ENCODE measurements at regions not wholly inside any gene's neighbourhood (a gene's known extent, or its start where the extent isn't known, plus 50 kb on each side); places are given as distances from the start of the nearest gene placed in this dataset.

DNA sequence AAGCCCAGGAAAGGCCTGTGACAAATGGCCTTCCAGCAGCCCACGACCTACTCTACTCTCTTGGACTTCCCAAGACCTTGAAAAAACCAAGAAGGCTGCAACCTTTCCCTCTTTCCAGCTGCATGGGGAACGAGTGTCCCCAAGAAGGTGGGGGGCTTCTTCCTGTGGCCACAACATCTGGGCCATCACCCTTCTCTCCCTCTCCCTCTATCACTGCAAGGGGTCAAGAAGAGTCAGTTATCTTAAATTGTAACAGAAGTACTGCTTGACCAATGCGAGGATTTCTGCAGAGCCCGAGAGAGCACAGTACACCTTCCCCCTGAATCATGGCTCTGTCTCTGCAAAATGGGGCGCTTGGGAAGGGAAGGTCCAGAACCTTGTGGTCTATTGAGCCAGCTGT, 63.7 kb upstream of the ACAN start:
- Histone ChIP-seq H3K4me2 (ENCODE audit: low read depth, low read length) (no peak overlapping the region), H3K9ac (ENCODE audit: insufficient read depth, low read depth, low read length) (no peak overlapping the region), H3K4me3 (replicated peaks in 1 of 3; ENCODE audit: insufficient read depth in 1 of 3, low read depth in 2 of 3, low read length in 3 of 3) (no peak overlapping the region), H3K9me3 (ENCODE audit: low read length) (no peaks in the 10 kb centered on the region), H3K27ac (ENCODE audit: extremely low read length, insufficient read depth, low read length) (no peak overlapping the region), H3K36me3 (replicated peaks in 1 of 2; ENCODE audit: control insufficient read depth in 1 of 2, insufficient read depth in 2 of 2, low read length in 2 of 2) (no peaks in the 10 kb centered on the region), H2AFZ (ENCODE audit: low read length) (no peak overlapping the region), H4K20me1 (ENCODE audit: insufficient read depth, low read length) (no peaks in the 10 kb centered on the region), H3K4me1 (ENCODE audit: insufficient read depth, low read length) (no peaks in the 10 kb centered on the region), H3K79me2 (ENCODE audit: insufficient read depth, low read length) (no peaks in the 10 kb centered on the region), H3K27me3 (ENCODE audit: control insufficient read depth in 1 of 2, insufficient read depth in 2 of 2, low read length in 2 of 2) (peaks cover 0 to 26% of the 10 kb centered on the region in 2 experiments; a peak in 2 of 5 replicates)
- CTCF ChIA-PET (ENCODE audit: low intra/inter-chr PET ratio, low total read pairs), result no interaction called here
- FAIRE-seq, result no peak
- no TSS peak for BruUV-seq (replicated peaks)
- in situ Hi-C loops (cut with HindIII; ENCODE audit: extremely low pct_ligation_motif_present, low pct_unique_long_range_greater_than_20kb) (no loop called here), intact Hi-C loops (cut with micrococcal nuclease; ENCODE audit: unreplicated experiment) (no loop called here)
- POLR2A ChIA-PET, result no interaction called here
- ATAC-seq, result no peak
- TF ChIP-seq TSC22D2 (CRISPR knock-in tag; IDR thresholded peaks at IDR 0.05; ENCODE audit: borderline replicate concordance) (no peak), ZSCAN29 (CRISPR knock-in tag; conservative IDR thresholded peaks at IDR 0.05) (no peak), CREB1 (IDR thresholded peaks at IDR 0.05) (no peak), CREB1 (CRISPR knock-in tag; IDR thresholded peaks at IDR 0.05) (no peak), PLRG1 (conservative IDR thresholded peaks at IDR 0.05) (no peak), ZSCAN21 (CRISPR knock-in tag; IDR thresholded peaks at IDR 0.05; ENCODE audit: borderline replicate concordance) (no peak), ZNF543 (CRISPR knock-in tag; IDR thresholded peaks at IDR 0.05) (no peak), ZNF510 (CRISPR knock-in tag; IDR thresholded peaks at IDR 0.05; ENCODE audit: low read depth) (no peak), JDP2 (CRISPR knock-in tag; IDR thresholded peaks at IDR 0.05; ENCODE audit: borderline replicate concordance) (no peak), HIVEP1 (CRISPR knock-in tag; IDR thresholded peaks at IDR 0.05) (no peak)
- TF ChIP-seq, protein P1, sequence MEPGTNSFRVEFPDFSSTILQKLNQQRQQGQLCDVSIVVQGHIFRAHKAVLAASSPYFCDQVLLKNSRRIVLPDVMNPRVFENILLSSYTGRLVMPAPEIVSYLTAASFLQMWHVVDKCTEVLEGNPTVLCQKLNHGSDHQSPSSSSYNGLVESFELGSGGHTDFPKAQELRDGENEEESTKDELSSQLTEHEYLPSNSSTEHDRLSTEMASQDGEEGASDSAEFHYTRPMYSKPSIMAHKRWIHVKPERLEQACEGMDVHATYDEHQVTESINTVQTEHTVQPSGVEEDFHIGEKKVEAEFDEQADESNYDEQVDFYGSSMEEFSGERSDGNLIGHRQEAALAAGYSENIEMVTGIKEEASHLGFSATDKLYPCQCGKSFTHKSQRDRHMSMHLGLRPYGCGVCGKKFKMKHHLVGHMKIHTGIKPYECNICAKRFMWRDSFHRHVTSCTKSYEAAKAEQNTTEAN (CRISPR knock-in tag; conservative IDR thresholded peaks at IDR 0.05), result no peak
- TF ChIP-seq, protein P2, sequence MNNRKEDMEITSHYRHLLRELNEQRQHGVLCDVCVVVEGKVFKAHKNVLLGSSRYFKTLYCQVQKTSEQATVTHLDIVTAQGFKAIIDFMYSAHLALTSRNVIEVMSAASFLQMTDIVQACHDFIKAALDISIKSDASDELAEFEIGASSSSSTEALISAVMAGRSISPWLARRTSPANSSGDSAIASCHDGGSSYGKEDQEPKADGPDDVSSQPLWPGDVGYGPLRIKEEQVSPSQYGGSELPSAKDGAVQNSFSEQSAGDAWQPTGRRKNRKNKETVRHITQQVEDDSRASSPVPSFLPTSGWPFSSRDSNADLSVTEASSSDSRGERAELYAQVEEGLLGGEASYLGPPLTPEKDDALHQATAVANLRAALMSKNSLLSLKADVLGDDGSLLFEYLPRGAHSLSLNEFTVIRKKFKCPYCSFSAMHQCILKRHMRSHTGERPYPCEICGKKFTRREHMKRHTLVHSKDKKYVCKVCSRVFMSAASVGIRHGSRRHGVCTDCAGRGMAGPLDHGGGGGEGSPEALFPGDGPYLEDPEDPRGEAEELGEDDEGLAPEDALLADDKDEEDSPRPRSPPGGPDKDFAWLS (CRISPR knock-in tag; IDR thresholded peaks at IDR 0.05; ENCODE audit: borderline replicate concordance), result no peak
- 8% methylated on average over 5 of the region's 5 CpGs for WGBS (ENCODE audit: low lambda C conversion rate)
- DNase-seq (ENCODE audit: low spot score), result no peak
